ENCODE measurements at regions not wholly inside any gene's neighbourhood (a gene's known extent, or its start where the extent isn't known, plus 50 kb on each side); places are given as distances from the start of the nearest gene placed in this dataset.

- TF ChIP-seq CTCF (conservative IDR thresholded peaks at IDR 0.05 in 1 of 2, IDR thresholded peaks at IDR 0.05 in 1 of 2; ENCODE audit: extremely low read depth in 1 of 2, insufficient read depth in 1 of 2, low read depth in 1 of 2, low read length in 2 of 2) (no peak), EZH2 (IDR thresholded peaks at IDR 0.05; ENCODE audit: borderline replicate concordance, low read length) (no peak)
Measured at GRCh38 chr4:38230821-38231563, 270.8 kb downstream of the PTTG2 start.
